ENCODE measurements at regions not wholly inside any gene's neighbourhood (a gene's known extent, or its start where the extent isn't known, plus 50 kb on each side); places are given as distances from the start of the nearest gene placed in this dataset.
"Not testable (repeated sequence)": the region's sequence is repeated elsewhere in the genome, so short reads cannot be mapped to it uniquely, and the experiment has no call there.

DNA sequence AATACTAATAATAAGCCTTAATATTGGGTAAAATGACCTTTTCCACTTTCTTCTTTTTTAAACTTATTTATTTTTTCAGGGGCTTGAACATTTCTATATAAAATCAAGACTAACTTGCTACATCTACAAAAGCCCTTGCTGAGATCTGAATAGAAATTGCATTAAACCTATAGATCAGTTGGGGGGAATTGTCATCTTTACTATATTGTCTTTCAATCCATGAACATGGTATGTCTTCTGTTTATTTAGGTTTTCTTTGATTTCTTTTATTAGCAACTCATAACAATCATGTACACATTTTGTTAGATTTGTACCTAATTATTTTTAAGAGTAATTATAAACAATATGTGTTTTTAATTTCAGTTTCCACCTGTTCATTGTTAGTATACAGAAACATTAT, 96.4 kb upstream of the SLC22A23 start:
- no peak for DNase-seq (ENCODE audit: low read depth, low spot score)

DNA sequence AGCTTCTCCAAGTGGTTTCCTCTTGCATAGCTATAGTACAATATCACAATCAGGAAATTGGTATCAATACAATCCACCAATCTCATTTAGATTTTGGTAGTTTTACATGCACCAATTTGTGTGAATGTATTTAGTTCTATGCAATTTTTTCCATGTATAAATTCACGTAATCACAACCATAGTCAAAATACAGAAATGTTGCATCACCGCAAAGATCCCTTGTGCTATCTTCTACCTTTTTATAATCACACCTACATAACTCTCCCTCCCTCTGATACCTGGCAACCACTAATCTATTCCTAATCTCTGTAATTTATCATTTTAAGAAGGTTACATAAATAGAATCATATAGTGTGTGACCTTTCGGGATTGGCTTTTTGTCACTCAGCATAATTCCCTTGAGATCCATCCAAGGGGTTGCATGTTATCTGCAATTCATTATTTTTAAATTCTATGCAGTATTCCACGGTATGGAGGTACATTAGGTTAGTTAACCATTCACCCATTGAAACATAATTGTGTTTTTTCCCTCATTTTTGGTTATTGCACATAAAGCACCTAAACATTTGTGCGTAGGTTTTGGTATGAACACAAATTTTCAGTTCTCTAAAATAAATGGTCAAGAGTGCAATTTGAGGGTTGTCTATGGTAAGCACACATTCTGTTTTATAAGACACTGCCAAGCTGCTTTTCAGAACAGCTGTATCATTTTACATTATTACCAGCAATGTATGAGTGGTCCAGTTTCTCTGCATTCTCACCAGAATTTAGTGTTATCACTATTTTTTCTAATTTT, 95.1 kb upstream of the SLC22A23 start:
- no peak for DNase-seq (ENCODE audit: low read depth, low spot score)

DNA sequence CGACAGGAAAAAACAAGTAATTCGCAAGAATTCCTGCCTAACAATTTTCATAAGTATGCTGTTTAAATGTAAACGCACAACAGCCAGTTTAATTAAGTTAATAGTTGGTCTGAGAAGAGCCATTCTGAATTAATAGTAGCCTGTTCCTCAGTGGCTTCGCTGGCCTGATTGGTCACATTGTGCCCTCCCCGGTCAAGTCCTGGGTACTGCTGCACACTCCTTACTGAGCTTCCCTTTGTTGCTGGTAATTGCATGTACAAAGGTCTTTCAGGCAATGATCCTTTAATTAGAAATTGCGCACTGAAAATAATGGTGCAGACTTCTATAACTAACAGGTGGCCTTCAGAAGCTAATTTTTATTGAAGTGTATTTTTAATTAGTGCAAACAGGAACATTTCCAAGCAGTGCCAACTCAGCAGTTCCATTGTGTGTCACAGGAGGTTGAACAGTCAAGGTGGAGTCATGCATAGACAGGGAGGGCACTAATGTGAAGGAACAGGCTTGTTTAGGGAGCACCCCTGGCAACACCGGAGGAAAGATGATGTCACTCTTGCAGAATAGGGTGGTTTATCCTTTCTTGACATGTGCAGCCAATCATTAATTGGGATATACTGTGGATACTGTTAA, 92.6 kb upstream of the SLC22A23 start:
- DNase-seq (ENCODE audit: low read depth, low spot score), result no peak

DNA sequence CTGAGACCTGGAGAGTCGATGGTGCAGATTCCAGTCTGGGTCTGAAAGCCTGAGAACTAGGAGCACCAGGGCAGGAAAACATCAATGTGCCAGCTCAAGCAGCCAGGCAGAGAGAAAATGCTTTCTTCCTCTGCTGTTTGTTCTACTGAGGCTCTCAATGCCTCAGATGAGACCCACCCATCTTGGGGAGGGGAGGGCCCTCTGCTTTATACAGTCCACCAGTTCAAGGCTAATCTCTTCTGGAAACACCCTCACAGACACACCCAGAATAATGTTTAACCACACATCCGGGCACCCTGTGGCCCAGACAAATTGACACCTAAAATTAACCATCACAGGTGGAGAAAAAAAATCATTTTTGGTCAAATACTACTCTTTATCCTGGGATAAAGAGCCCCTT, 89.3 kb upstream of the SLC22A23 start:
- DNase-seq (ENCODE audit: low read depth, low spot score), result no peak

DNA sequence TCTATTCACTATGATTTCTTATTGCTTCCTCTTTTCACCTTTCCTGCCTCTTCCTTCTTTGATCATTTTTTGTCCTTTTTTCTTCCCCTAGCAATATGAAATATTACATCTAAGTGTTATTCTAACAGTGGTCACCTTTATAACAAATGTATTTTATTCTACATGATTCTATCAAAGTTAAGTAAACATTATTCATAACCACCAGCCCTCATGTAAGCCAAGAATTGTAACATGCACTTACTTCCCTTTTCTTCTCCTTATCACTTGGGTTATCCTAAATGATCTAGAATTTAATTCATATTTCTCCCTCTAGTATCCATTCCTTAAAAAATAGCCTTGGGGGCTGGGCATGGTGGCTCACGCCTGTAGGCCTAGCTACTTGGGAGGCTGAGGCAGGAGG, 88.3 kb upstream of the SLC22A23 start:
- DNase-seq (ENCODE audit: low read depth, low spot score), result no peak

DNA sequence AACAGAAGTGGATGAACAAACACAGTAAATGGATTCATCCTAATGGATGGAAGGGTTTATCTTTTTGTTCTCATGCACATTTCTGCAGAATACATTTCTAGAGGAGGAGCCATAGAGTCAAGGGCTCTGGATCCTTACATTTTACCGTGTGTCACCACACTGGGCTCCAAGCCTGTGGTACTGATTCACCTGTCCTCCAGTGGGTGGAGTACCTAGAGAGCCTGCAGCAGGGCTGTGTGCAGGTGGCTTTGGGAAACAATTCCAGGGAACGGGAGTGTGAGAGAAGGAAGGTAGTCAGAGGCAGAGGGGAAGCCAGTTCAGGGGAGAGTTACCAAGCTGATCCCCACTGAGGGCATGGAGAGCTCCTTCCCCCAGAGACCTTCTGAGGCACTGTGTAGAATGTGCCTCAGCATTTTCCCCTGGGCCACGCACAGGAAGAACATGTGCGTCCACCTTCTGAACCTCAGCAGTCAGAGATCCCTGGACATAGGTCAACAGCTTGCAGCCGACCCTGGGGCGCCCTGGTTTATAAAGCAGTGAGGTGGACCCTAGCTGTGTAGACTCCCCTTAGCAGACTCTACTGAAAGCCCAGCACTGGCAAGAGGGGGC, 85.3 kb upstream of the SLC22A23 start:
- no peak for DNase-seq (ENCODE audit: low read depth, low spot score)

DNA sequence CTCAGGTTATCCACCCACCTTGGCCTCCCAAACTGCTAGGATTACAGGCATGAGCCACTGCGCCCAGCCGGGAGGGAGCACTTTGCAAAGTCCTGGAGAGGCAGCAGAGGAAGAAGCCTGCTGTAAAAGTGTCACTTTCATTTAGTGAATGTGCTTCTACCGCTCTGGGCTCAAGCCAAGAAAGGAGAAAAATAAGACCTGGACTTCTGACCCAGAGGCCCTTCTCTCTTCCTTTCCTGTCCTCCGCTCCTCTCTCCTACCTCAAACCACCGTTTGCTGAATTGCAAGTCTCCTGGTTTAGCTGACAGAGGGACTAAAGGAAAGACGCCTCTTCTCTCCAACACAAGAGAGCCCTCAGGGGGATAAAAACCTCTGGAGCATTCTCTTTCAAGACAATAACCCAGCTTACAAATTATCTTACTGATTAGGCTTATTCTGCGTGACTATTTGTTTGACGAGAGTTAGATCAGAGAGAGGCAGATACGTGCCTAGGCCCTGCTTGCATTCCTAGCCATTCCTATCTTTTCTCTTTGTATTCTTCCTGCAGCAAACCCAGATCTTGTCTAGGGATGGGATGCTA, 84.2 kb upstream of the SLC22A23 start:
- DNase-seq (ENCODE audit: low read depth, low spot score), result no peak

DNA sequence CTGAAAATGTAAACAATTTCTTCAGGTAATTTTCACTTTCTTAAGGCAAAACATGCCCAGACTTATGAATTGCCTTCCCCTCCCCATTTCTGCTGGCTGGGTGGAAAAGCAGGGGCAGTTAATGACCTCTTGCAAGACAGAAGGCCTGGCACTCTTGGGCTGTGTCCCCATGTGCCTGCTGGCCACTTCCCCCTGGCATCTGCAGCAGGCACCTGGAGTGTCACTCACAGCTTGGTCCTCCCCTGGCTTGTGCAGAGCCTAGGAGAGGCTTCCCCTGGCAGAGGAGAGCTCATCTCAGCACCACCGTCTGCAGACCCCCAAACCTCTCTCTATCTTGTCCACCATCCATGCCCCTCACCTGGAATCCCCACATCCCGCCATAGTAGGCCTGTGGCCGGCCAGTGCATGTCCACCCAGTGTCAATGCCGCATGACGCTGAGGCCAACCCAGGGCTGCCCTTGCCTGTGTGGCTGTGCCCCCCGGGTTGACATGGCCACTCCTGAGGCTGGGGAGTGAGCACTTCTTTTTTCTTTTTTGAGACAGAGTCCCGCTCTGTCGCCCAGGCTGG, 83.5 kb upstream of the SLC22A23 start:
- no peak for DNase-seq (ENCODE audit: low read depth, low spot score)

DNA sequence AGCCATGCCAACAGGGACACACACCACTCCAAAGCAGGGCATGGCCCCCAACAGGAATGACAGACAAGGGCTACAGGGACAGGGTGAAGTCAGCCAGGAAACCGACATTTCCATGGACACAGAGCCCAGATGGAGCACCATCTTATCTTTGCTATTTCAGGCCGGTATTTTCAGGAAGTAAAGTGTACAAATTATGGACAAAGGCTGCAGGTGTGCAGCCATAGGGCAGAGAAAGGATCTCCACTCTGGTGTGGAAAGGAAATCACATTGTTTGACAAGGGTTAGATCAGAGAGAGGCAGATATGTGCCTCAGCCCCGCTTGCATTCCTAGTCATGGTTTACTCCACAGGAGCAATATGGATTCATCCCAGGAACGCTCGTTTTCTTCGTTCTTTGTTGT, 81.7 kb upstream of the SLC22A23 start:
- DNase-seq (ENCODE audit: low read depth, low spot score), result no peak

DNA sequence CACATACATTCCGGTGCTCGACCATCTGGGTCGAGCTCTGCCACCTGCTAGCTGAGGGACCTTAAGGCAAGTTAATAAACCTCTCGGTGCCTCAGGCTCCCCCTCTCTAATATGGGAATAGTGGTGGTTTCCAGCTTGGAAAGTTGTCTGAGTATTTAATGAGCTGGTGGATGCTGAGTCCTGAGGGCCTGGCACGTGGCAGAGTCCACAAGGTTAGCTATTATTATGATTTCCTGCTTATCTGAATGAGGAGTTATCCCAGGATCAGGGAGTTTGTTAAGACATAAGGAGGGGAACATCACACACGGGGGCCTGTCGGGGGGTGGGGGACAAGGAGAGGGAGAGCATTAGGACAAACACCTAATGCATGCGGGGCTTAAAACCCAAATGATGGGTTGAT, 80.1 kb upstream of the SLC22A23 start:
- no peak for DNase-seq (ENCODE audit: low read depth, low spot score)

DNA sequence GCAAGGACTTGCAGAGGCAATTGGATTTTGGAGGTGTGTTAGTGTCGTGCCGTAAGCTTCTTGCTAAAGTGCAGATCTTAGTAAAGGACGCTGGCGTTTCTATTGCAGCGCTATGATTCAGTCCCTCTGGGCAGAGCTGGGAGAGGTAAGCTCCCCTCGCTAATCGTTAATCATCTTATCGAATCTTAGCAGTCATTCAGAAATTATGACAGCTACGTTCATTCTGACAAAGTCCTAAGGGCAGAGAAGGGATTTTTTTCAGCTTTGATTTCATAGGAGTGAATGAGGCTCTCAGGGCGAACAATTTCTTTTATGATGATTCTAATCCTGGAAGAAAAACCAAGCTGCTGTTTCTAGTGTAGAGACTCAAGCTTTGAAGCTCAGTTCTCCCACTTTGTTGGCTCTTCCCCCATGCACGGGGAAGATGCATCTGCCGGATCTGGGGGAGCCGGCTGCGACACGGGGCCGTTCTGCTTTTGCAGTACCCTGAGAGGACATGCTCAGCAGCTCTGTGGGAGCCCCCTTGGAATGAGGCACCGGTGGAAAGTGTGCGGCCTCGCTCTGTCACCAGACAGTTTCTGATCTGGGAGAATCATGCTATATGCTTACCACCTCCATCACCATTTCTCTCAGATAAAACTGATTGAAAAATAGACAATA, 79.1 kb upstream of the SLC22A23 start:
- DNase-seq (ENCODE audit: low read depth, low spot score), result no peak

DNA sequence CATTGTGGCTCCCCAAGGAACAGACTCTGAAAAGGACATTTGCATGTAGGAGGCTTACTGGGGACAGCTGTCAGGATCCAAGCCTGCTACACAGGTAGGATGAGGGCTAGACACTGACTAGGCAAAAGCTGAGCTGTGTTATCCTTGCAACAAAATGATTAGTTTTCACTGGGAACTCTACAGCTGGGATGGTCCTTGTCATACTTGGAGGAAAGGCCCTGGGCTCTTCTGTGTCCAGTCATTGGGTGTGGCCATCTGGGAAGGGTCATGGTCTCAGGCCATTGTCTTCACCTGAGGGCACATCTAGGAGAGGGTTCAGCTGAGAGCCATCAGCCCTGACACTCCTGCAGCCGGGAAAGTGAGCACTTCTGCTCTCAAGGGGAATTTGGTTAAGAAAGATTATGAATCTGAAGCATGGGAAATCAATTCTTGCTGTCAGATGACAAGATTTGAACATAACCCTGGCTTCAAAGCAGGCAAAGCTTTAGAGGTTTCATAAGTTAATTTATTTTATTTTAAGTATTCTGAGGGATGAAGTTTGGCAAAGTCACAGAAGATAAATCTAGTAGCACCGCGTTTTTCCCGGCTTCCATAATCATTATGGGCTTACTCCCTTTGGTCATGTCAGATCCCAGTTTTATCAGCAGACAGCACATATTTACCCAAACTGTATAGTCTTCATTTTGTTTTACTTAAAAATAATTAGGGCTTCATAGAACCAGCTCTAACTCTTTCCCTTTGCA, 78.4 kb upstream of the SLC22A23 start:
- no peak for DNase-seq (ENCODE audit: low read depth, low spot score)

DNA sequence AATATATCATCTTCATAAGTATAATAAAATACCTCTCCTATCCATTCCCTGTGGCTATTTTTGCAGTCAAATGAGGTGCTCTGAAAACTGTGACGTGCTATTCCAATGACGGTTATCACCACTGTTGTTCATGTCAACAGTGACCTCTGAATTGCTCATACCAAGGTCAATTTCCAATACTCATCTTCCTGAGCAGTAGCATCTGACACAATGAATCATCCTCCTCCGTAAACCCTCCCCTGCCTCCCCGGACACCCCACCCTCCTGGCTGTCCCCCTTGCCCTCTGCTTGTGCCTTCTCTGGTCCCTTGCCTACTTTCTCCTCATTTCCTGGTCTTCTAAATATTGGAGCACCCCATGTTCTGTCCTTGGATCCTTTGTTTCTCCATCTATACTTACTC, 77.7 kb upstream of the SLC22A23 start:
- DNase-seq (ENCODE audit: low read depth, low spot score), result no peak

DNA sequence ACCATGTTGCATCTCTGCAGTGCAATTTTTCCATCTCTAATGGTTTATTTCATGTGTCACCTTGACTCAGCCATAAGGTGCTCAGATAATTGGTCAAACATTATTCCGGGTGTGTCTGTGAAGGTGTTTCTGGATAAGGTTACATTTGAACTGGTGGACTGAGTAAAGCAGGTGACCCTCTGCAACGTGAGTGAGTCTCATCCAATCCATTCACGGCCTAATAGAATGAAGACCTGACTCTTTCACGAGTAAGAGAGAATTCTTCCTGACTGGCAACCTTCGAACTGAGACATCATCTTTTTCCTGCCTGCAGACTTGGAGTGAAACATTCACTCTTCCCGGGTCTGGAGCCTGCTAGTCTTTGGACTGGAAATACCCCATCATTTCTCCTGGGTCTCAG, 77.1 kb upstream of the SLC22A23 start:
- DNase-seq (ENCODE audit: low read depth, low spot score), result no peak

DNA sequence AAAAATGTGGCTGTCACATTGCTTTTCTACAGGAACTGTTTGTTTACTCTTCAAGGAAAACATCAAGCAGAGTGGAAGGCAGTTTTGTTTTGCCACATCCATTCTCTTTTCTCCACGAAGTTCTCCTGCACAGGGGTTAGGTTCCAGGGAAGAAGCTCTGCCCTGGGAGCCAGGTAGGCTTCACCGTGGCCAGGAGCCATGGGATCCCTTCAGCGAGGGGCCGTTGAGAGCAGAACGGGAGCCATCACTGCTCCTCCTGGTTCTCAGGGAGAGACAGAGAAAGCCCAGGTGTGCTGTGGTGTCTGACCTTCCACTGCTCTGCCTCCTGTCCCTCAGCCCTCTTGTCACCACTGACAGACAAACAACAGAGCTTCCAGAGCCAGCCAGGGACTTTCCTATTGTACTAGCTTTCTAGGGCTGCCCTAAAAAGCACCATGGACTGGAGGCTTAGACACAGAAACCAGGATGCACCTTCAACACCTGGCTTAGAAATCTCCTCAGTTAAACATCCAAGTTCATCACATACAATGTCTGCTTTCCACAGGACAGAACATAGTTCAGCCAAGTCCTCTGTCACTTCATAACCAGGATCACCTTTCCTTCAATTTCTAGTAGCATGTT, 75.6 kb upstream of the SLC22A23 start:
- no peak for DNase-seq (ENCODE audit: low read depth, low spot score)

DNA sequence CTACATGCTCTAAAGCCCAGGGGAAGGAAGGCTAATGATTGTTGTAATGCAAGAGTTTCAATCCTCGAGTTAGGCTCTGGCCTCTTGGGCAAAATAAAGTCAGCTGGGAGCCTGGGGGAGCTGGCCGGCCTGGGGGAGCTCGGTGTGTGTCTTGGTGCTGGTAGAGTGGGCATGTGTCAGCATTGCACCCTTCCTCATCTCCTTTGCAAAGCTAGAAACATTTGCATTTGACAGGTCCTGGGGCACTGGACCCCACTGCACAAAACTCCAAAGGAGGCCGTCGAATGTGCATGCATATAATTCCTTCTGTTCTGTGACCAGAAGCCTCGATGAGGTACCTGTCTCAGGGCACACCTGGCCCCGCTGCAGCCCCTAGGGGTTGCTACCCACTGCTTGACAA, 74.6 kb upstream of the SLC22A23 start:
- no peak for DNase-seq (ENCODE audit: low read depth, low spot score)

DNA sequence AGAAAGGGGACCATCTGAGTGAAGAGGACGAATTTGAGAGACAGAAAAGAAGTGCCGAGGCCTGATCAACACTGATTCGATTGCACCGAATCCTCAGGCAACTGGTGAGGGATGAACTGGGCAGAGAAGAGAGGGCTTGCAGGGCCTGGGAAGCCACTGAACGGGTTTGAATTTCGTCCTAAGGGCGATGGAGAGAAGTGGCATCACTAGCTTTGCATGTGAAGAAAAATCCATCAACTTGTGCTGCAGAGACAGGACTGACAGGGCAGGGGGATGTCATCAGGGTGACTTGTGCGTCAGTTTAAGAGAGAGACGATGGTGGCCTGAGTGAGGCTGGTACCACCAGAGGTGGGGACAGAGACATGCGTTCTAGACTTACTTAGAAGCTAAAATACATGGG, 73.7 kb upstream of the SLC22A23 start:
- no peak for DNase-seq (ENCODE audit: low read depth, low spot score)

DNA sequence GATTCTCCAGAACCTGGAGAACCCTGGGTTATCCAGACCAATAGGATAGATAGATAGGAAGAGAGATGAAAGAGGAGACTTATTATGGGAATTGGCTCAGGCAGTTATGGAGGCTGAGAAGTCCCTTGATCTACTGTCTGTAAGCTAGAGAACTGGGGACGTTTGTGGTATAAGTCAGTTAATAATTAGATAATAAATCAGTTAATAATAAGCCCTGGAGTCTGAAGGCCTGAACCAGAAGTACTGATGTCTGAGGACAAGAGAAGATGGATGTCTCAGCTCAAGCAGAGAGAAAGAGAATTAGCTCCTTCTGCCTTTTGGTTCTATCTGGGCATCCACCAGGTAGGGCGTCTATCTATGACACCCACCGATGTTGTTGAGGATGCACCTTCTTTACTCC, 72.9 kb upstream of the SLC22A23 start:
- DNase-seq (ENCODE audit: low read depth, low spot score), result no peak

DNA sequence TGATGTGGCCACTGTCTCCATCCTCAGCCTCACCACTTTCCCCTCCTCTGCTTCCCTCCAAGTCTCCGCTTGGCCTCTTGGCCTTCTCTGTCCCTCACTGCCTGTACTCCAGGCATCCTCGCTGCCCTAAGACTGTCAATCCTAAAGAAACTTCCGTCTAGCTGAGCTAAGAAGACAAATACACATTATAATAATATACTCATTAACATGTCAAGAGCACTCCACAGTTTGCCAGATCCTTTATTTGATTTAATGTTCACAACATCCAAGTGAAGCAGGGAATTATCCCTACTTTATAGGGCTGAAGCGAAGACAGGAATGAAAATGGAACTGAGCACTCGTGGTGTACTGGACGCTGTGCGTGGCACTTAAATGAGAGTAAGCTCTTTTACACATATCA, 72.4 kb upstream of the SLC22A23 start:
- no peak for DNase-seq (ENCODE audit: low read depth, low spot score)

DNA sequence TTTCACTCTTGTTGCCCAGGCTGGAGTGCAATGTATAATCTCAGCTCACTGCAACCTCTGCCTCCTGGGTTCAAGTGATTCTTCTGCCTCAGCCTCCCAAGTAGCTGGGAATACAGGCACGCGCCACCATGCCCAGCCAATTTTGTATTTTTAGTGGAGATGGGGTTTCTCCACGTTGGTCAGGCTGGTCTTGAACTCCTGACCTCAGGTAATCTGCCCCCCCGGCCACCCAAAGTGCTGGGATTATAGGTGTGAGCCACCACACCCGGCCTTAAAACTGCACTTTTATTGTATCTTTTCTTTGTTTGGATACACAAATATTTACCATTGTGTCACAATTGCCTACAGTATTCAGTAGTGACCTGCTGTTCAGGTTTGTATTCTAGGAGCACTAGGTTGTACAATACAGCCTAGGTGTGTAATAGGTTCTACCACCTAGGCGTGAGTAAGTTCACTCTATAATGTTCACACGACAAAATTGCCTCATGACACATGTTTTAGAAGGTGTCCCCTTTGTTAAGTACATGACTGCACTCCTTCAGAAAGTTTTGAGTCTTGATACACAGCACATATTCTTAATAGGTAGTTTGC, 71.3 kb upstream of the SLC22A23 start:
- not testable (repeated sequence) for DNase-seq (ENCODE audit: low read depth, low spot score)

DNA sequence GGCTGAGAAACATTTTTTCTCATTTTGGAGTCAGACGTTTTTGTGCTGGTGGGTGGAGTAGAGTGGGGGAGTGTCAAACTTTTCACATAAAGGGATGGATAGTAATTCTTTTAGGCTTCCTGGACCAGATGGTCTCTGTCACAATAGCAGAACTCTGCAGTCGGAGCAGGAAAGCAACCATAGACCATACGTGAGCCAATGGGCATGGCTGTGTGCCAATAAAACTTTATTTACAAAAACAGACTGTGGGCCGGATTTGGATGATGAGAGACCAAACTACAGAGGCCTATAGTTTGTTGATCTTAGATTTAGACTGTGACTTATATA, 70.8 kb upstream of the SLC22A23 start:
- DNase-seq (ENCODE audit: low read depth, low spot score), result no peak

All from smooth muscle cell of the brain vasculature (primary cell).